Neural cell (in vitro differentiated cells): ENCODE measurements at regions not wholly inside any gene's neighbourhood (a gene's known extent, or its start where the extent isn't known, plus 50 kb on each side); places are given as distances from the start of the nearest gene placed in this dataset.

ENCODE experiments used
- H2AFZ ChIP-seq: fragments of 200-600, 300-800 bp; sonication (generic), shearing (Covaris generic); 2 replicates; pipeline ENCODE4 v1.6.0; 2014; ENCODE audit warnings: low read depth, mild to moderate bottlenecking, antibody characterized with exemption, low read length, moderate library complexity
- H3F3A ChIP-seq: fragments of 200-600 bp; shearing (Covaris generic); 2 replicates; pipeline ENCODE4 v1.6.1; 2016; ENCODE audit warnings: mild to moderate bottlenecking, moderate library complexity, mixed read lengths, antibody characterized with exemption, low read length; ENCODE audit not compliant: insufficient read depth, poor library complexity, severe bottlenecking
- H3K27ac ChIP-seq: fragments of 200-600, 300-800 bp; sonication (generic), shearing (Covaris generic); 2 replicates; pipeline ENCODE4 v1.5.1; 2014; ENCODE audit warnings: mild to moderate bottlenecking, low read length, moderate library complexity
- H3K27me3 ChIP-seq: fragments of 300-800, 200-600 bp; sonication (generic), shearing (Covaris generic); 2 replicates; pipeline ENCODE4 v1.6.0; 2014; ENCODE audit warnings: mild to moderate bottlenecking, low read depth, low read length, moderate library complexity; ENCODE audit not compliant: insufficient read depth
- H3K36me3 ChIP-seq: fragments of 300-800, 200-600 bp; sonication (generic), shearing (Covaris generic); 2 replicates; pipeline ENCODE4 v1.5.1; 2014; ENCODE audit warnings: mild to moderate bottlenecking, antibody characterized with exemption, low read length, moderate library complexity; ENCODE audit not compliant: insufficient read depth
- H3K4me2 ChIP-seq: fragments of 300-800, 200-600 bp; sonication (generic), shearing (Covaris generic); 2 replicates; pipeline ENCODE4 v1.6.0; 2014; ENCODE audit warnings: mild to moderate bottlenecking, low read length
- H3K4me3 ChIP-seq: fragments of 300-800, 200-600 bp; sonication (generic), shearing (Covaris generic); 2 replicates; pipeline ENCODE4 v1.5.1; 2014; ENCODE audit warnings: mild to moderate bottlenecking, low read length, moderate library complexity
- H3K79me2 ChIP-seq: fragments of 200-600 bp; shearing (Covaris generic); replicated peaks from 2 replicates; pipeline ENCODE4 v1.6.0; 2014; ENCODE audit warnings: mild to moderate bottlenecking, low read length, moderate library complexity; ENCODE audit not compliant: insufficient read depth
- H3K9ac ChIP-seq: fragments of 300-800, 200-600 bp; sonication (generic), shearing (Covaris generic); 2 replicates; pipeline ENCODE4 v1.6.1; 2016; ENCODE audit warnings: mild to moderate bottlenecking, low read length, mixed read lengths
- H3K9me2 ChIP-seq: fragments of 200-600 bp; shearing (Covaris generic); 2 replicates; pipeline ENCODE4 v1.6.1; 2016; ENCODE audit warnings: mild to moderate bottlenecking, low read length, mixed read lengths; ENCODE audit not compliant: insufficient read depth
- H3K9me3 ChIP-seq: fragments of 200-600, 300-800 bp; sonication (generic), shearing (Covaris generic); 2 replicates; pipeline ENCODE4 v1.6.1; 2016; ENCODE audit warnings: mild to moderate bottlenecking, mixed run types, low read length, moderate library complexity, mixed read lengths
- H4K20me1 ChIP-seq: fragments of 200-600 bp; shearing (Covaris generic); 2 replicates; pipeline ENCODE4 v1.6.1; 2016; ENCODE audit warnings: mild to moderate bottlenecking, mixed run types; ENCODE audit not compliant: insufficient read depth
- EP300 ChIP-seq: fragments of 450-650 bp; conservative IDR thresholded peaks from 2 replicates; pipeline ENCODE4 v1.6.1; 2014; ENCODE audit warnings: antibody characterized with exemption, mild to moderate bottlenecking, moderate library complexity; ENCODE audit not compliant: poor library complexity, severe bottlenecking
- EZH2 ChIP-seq: fragments of 200-600, 300-800 bp; shearing (Covaris generic), sonication (generic); IDR thresholded peaks from 2 replicates; pipeline ENCODE4 v1.6.1; 2014; ENCODE audit warnings: antibody characterized with exemption, low read length, borderline replicate concordance, mild to moderate bottlenecking; ENCODE audit not compliant: insufficient read depth, poor library complexity, severe bottlenecking
- MXI1 ChIP-seq: fragments of 450-650 bp; conservative IDR thresholded peaks from 2 replicates; pipeline ENCODE4 v1.6.1; 2014; ENCODE audit warnings: antibody characterized with exemption, mild to moderate bottlenecking; ENCODE audit not compliant: poor library complexity, severe bottlenecking
- POLR2AphosphoS5 ChIP-seq: IDR thresholded peaks from 2 replicates; pipeline ENCODE4 v1.6.1; 2012
- SMC3 ChIP-seq: fragments of 450-650 bp; conservative IDR thresholded peaks from 2 replicates; pipeline ENCODE4 v1.6.1; 2014; ENCODE audit warnings: antibody characterized with exemption, mild to moderate bottlenecking, moderate library complexity; ENCODE audit not compliant: poor library complexity
- TAF1 ChIP-seq: IDR thresholded peaks from 2 replicates; pipeline ENCODE4 v1.6.1; 2012; ENCODE audit warnings: low read depth
- TF ChIP-seq, protein P1 (sequence below): fragments of 450-650 bp; IDR thresholded peaks from 2 replicates; pipeline ENCODE4 v1.5.1; 2014; ENCODE audit warnings: antibody characterized with exemption, mild to moderate bottlenecking, moderate library complexity; ENCODE audit not compliant: poor library complexity, severe bottlenecking
- TF ChIP-seq, protein P2 (sequence below): IDR thresholded peaks from 2 replicates; pipeline ENCODE4 v1.6.1; 2012; ENCODE audit warnings: borderline replicate concordance

DNA sequence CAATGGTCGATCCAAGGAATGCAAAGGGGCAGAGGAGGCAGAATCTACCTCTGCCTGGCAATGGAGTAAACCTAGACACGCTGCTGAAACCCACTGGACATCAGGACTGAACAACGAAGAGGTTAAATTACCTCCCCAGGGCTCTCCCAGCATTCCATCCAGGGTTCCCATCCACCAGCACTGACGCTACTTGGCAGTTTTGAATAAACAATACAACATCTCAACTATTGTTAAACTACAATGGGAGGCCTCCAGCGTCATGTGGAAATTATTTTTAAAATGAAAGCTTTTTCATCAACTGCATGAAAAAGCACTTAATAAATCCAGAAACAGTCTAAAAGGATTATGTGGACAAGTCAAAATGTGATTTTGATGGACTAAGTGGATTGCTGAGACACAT, 96.8 kb upstream of the NHSL1 start:
- Histone ChIP-seq H3K9ac (no peak overlapping the region), H3K9me3 (no peaks in the 10 kb centered on the region), H3K79me2 (no peaks in the 10 kb centered on the region), H3K27ac (no peak overlapping the region), H3K4me2 (no peak overlapping the region), H3K36me3 (no peaks in the 10 kb centered on the region), H4K20me1 (no peaks in the 10 kb centered on the region), H3K9me2 (no peaks in the 10 kb centered on the region), H2AFZ (no peak overlapping the region), H3F3A (no peaks in the 10 kb centered on the region), H3K27me3 (no peaks in the 10 kb centered on the region), H3K4me3 (no peak overlapping the region)
- TF ChIP-seq EZH2 (no peak), MXI1 (no peak), TAF1 (no peak), SMC3 (no peak), POLR2AphosphoS5 (no peak), EP300 (no peak)
- TF ChIP-seq, protein P1, sequence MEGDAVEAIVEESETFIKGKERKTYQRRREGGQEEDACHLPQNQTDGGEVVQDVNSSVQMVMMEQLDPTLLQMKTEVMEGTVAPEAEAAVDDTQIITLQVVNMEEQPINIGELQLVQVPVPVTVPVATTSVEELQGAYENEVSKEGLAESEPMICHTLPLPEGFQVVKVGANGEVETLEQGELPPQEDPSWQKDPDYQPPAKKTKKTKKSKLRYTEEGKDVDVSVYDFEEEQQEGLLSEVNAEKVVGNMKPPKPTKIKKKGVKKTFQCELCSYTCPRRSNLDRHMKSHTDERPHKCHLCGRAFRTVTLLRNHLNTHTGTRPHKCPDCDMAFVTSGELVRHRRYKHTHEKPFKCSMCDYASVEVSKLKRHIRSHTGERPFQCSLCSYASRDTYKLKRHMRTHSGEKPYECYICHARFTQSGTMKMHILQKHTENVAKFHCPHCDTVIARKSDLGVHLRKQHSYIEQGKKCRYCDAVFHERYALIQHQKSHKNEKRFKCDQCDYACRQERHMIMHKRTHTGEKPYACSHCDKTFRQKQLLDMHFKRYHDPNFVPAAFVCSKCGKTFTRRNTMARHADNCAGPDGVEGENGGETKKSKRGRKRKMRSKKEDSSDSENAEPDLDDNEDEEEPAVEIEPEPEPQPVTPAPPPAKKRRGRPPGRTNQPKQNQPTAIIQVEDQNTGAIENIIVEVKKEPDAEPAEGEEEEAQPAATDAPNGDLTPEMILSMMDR = no peak

DNA sequence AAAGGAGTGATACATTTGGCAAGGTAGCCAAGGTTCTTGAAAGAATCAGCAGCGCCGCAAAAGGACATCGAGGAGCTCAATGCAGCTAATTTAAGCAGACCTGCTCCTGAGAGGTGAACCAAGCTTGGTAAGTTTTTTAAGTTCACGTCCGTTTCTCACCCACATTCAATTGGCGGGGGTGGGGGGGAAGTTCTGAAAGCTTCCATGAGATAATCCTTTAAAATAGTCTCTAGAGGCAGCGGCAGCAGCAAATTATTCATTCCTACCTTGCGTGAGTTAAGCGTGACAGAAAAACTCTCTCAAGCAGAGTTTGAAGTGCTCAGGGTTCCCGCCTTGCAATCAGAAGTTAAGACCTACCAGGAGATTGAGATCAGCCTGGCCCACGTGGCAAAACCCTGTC, 97.3 kb upstream of the NHSL1 start:
- no peak for TF ChIP-seq POLR2AphosphoS5

DNA sequence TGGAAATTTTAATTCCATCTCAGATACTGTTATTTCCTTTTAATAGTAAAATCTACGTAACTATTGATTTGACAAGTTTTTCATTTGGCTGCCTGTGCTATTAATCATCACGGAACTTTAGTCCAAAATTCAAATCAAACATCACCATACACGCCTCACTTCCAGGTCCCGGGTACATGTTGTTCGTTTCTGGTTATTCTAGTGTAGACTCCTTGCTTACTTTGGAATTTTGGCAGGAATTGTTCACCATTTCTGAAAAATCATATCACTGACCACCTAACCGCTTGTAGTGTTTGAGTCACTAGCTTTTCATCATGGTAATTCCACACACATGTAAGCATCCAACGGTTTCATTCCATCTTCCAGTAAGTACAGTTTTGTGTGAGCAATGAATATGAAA, 98.0 kb upstream of the NHSL1 start:
- no peak overlapping the region for H2AFZ ChIP-seq
- no peak overlapping the region for H3K9ac ChIP-seq
- no peak overlapping the region for H3K4me2 ChIP-seq

More for the DNA sequence above, 97.3 kb upstream of the NHSL1 start:
- H3K9me2 ChIP-seq = no peaks in the 10 kb centered on the region
- H3K4me3 ChIP-seq = no peak overlapping the region
- H3K4me2 ChIP-seq = no peak overlapping the region
- no peak overlapping the region for H3K27ac ChIP-seq
- no peaks in the 10 kb centered on the region for H3K79me2 ChIP-seq
- no peak overlapping the region for H2AFZ ChIP-seq
- H3K27me3 ChIP-seq = no peaks in the 10 kb centered on the region
- no peaks in the 10 kb centered on the region for H3F3A ChIP-seq
- no peak overlapping the region for H3K9ac ChIP-seq
- H3K36me3 ChIP-seq = no peaks in the 10 kb centered on the region
- no peaks in the 10 kb centered on the region for H3K9me3 ChIP-seq
- no peaks in the 10 kb centered on the region for H4K20me1 ChIP-seq

More for the DNA sequence above, 98.0 kb upstream of the NHSL1 start:
- H3K4me3 ChIP-seq = no peak overlapping the region
- no peaks in the 10 kb centered on the region for H3K27me3 ChIP-seq
- no peak for TF ChIP-seq EZH2
- no peak for TF ChIP-seq POLR2AphosphoS5
- TF ChIP-seq MXI1 = no peak
- no peak for TF ChIP-seq TAF1
- TF ChIP-seq, protein P1 = no peak
- TF ChIP-seq, protein P2, sequence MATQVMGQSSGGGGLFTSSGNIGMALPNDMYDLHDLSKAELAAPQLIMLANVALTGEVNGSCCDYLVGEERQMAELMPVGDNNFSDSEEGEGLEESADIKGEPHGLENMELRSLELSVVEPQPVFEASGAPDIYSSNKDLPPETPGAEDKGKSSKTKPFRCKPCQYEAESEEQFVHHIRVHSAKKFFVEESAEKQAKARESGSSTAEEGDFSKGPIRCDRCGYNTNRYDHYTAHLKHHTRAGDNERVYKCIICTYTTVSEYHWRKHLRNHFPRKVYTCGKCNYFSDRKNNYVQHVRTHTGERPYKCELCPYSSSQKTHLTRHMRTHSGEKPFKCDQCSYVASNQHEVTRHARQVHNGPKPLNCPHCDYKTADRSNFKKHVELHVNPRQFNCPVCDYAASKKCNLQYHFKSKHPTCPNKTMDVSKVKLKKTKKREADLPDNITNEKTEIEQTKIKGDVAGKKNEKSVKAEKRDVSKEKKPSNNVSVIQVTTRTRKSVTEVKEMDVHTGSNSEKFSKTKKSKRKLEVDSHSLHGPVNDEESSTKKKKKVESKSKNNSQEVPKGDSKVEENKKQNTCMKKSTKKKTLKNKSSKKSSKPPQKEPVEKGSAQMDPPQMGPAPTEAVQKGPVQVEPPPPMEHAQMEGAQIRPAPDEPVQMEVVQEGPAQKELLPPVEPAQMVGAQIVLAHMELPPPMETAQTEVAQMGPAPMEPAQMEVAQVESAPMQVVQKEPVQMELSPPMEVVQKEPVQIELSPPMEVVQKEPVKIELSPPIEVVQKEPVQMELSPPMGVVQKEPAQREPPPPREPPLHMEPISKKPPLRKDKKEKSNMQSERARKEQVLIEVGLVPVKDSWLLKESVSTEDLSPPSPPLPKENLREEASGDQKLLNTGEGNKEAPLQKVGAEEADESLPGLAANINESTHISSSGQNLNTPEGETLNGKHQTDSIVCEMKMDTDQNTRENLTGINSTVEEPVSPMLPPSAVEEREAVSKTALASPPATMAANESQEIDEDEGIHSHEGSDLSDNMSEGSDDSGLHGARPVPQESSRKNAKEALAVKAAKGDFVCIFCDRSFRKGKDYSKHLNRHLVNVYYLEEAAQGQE = no peak
- no peak for TF ChIP-seq EP300
- no peak overlapping the region for H3K27ac ChIP-seq
- no peaks in the 10 kb centered on the region for H3F3A ChIP-seq
- H3K9me3 ChIP-seq = no peaks in the 10 kb centered on the region
- H3K36me3 ChIP-seq = no peaks in the 10 kb centered on the region
- H4K20me1 ChIP-seq = no peaks in the 10 kb centered on the region
- no peaks in the 10 kb centered on the region for H3K9me2 ChIP-seq
- H3K79me2 ChIP-seq = no peaks in the 10 kb centered on the region
